MM.1S (cell line): ENCODE measurements at regions not wholly inside any gene's neighbourhood (a gene's known extent, or its start where the extent isn't known, plus 50 kb on each side); places are given as distances from the start of the nearest gene placed in this dataset.

Experiments used
- DNase-seq: peaks from one replicate; pipeline ENCODE4 v3.0.0-alpha.2; 2015
- H2AFZ ChIP-seq: fragments of 300-600 bp; sonication (generic); 2 replicates; pipeline ENCODE4 v1.6.0; 2016; ENCODE audit warnings: antibody characterized with exemption, low read length
- H3F3A ChIP-seq: fragments of 300-600 bp; sonication (generic); 2 replicates; pipeline ENCODE4 v1.6.1; 2016; ENCODE audit warnings: mild to moderate bottlenecking, antibody characterized with exemption, low read length, moderate library complexity, mixed read lengths; ENCODE audit not compliant: insufficient read depth
- H3K27ac ChIP-seq: fragments of 300-600 bp; sonication (generic); 2 replicates; pipeline ENCODE4 v1.5.1; 2016; ENCODE audit warnings: mild to moderate bottlenecking, low read length
- H3K27me3 ChIP-seq: fragments of 300-600 bp; sonication (generic); replicated peaks from 2 replicates; pipeline ENCODE4 v1.6.0; 2016; ENCODE audit warnings: low read length; ENCODE audit not compliant: insufficient read depth
- H3K36me3 ChIP-seq: fragments of 300-600 bp; sonication (generic); replicated peaks from 2 replicates; pipeline ENCODE4 v1.6.1; 2016; ENCODE audit warnings: mild to moderate bottlenecking, low read length, mixed read lengths; ENCODE audit not compliant: insufficient read depth
- H3K4me1 ChIP-seq: fragments of 300-600 bp; sonication (generic); 2 replicates; pipeline ENCODE4 v1.6.1; 2016; ENCODE audit warnings: low read length, mixed read lengths
- H3K4me2 ChIP-seq: fragments of 300-600 bp; sonication (generic); 2 replicates; pipeline ENCODE4 v1.6.0; 2016; ENCODE audit warnings: low read depth, low read length
- H3K4me3 ChIP-seq: fragments of 300-600 bp; sonication (generic); 2 replicates; pipeline ENCODE4 v1.5.1; 2016; ENCODE audit warnings: low read length, mixed read lengths
- H3K79me2 ChIP-seq: fragments of 300-600 bp; sonication (generic); 2 replicates; pipeline ENCODE4 v1.6.1; 2016; ENCODE audit warnings: mixed run types, low read length, mixed read lengths
- H3K9ac ChIP-seq: fragments of 300-600 bp; sonication (generic); 2 replicates; pipeline ENCODE4 v1.6.1; 2016; ENCODE audit warnings: low read length, mixed read lengths
- H3K9me2 ChIP-seq: fragments of 300-600 bp; sonication (generic); replicated peaks from 2 replicates; pipeline ENCODE4 v1.6.1; 2016; ENCODE audit warnings: mild to moderate bottlenecking, low read length, mixed read lengths; ENCODE audit not compliant: insufficient read depth
- H3K9me3 ChIP-seq: fragments of 300-600 bp; sonication (generic); replicated peaks from 2 replicates; pipeline ENCODE4 v1.6.1; 2016; ENCODE audit warnings: mild to moderate bottlenecking, low read length, mixed read lengths; ENCODE audit not compliant: insufficient read depth
- H4K20me1 ChIP-seq: fragments of 300-600 bp; sonication (generic); 2 replicates; pipeline ENCODE4 v1.6.1; 2016; ENCODE audit warnings: mild to moderate bottlenecking, low read length, moderate library complexity, mixed read lengths; ENCODE audit not compliant: insufficient read depth
- CTCF ChIP-seq: fragments of 300-600 bp; sonication (generic); IDR thresholded peaks from 2 replicates; pipeline ENCODE4 v1.5.1; 2016; ENCODE audit warnings: antibody characterized with exemption, low read length, mixed read lengths
- EZH2 ChIP-seq: fragments of 300-600 bp; sonication (generic); optimal IDR thresholded peaks from 2 replicates; pipeline ENCODE3; 2017; ENCODE audit warnings: low read depth, mild to moderate bottlenecking, antibody characterized with exemption, low read length, mixed read lengths
- EZH2phosphoT487 ChIP-seq: fragments of 300-600 bp; sonication (generic); IDR thresholded peaks from 2 replicates; pipeline ENCODE4 v1.6.1; 2018; ENCODE audit warnings: antibody characterized with exemption, low read length

GRCh38 chr6:118722829-118723813, 71.7 kb upstream of the CEP85L start:
- H3K27me3 ChIP-seq = no peaks in the 10 kb centered on the region
- H3K9me3 ChIP-seq = no peaks in the 10 kb centered on the region
- H3K4me3 ChIP-seq = no peak overlapping the region
- no peak for DNase-seq
- H3K79me2 ChIP-seq = no peaks in the 10 kb centered on the region
- H3K9ac ChIP-seq = no peak overlapping the region
- peaks cover 24% of the 10 kb centered on the region for H3K4me1 ChIP-seq
- no peaks in the 10 kb centered on the region for H4K20me1 ChIP-seq
- no peaks in the 10 kb centered on the region for H3K9me2 ChIP-seq
- H2AFZ ChIP-seq = no peak overlapping the region
- no peaks in the 10 kb centered on the region for H3K36me3 ChIP-seq
- H3K4me2 ChIP-seq = no peak overlapping the region
- H3F3A ChIP-seq = peaks cover 5% of the 10 kb centered on the region; the same call in 1 of the 2 replicates
- TF ChIP-seq CTCF (no peak), EZH2 (no peak), EZH2phosphoT487 (no peak)
- H3K27ac ChIP-seq = no peak overlapping the region

GRCh38 chr6:118720125-118720473, 68.7 kb upstream of the CEP85L start:
- no peak for TF ChIP-seq CTCF
- TF ChIP-seq EZH2phosphoT487 = no peak
- no peak for TF ChIP-seq EZH2
- no peak for DNase-seq
- no peak overlapping the region for H3K4me2 ChIP-seq

GRCh38 chr6:118719351-118720124, 68.1 kb upstream of the CEP85L start:
- Histone ChIP-seq H3K9me3 (no peaks in the 10 kb centered on the region), H3K4me3 (no peak overlapping the region), H3K36me3 (no peaks in the 10 kb centered on the region), H4K20me1 (no peaks in the 10 kb centered on the region), H3K27ac (peak overlapping the region; percentile 35; the same call in 1 of the 2 replicates), H3K27me3 (no peaks in the 10 kb centered on the region), H3K4me2 (peak overlapping the region; percentile 23; the same call in 1 of the 2 replicates), H3K9me2 (no peaks in the 10 kb centered on the region), H3K9ac (no peak overlapping the region), H2AFZ (peak overlapping the region; percentile 52), H3K4me1 (peaks cover 22% of the 10 kb centered on the region), H3K79me2 (no peaks in the 10 kb centered on the region), H3F3A (peaks cover 5% of the 10 kb centered on the region; the same call in 1 of the 2 replicates)
- DNase-seq = peak; percentile 49
- TF ChIP-seq CTCF = no peak
- TF ChIP-seq EZH2phosphoT487 = no peak
- no peak for TF ChIP-seq EZH2

More at GRCh38 chr6:118720125-118720473, 68.7 kb upstream of the CEP85L start:
- Histone ChIP-seq H3K36me3 (no peaks in the 10 kb centered on the region), H2AFZ (peak overlapping the region; percentile 52; the same call in 1 of the 2 replicates), H3K9me2 (no peaks in the 10 kb centered on the region), H4K20me1 (no peaks in the 10 kb centered on the region), H3K27me3 (no peaks in the 10 kb centered on the region), H3K4me3 (no peak overlapping the region), H3F3A (peaks cover 5% of the 10 kb centered on the region; the same call in 1 of the 2 replicates), H3K27ac (no peak overlapping the region; the same call in 1 of the 2 replicates), H3K4me1 (peaks cover 24% of the 10 kb centered on the region), H3K9me3 (no peaks in the 10 kb centered on the region), H3K79me2 (no peaks in the 10 kb centered on the region), H3K9ac (no peak overlapping the region)
